Body of pancreas (tissue), 4 donors: ENCODE measurements at regions not wholly inside any gene's neighbourhood (a gene's known extent, or its start where the extent isn't known, plus 50 kb on each side); places are given as distances from the start of the nearest gene placed in this dataset.

Experiments
- ATAC-seq: fragments of 150-250 bp; one replicate; pipeline ENCODE4 v1.9.1; 2016
- DNase-seq, 4 donors: peaks; one replicate each; pipeline ENCODE4 v3.0.0-alpha.2; 2019
- H3K27ac ChIP-seq, 4 donors: fragments of 200-600 bp; sonication (generic); 1 replicate in 3 of 4; 2 replicates in 1 of 4; pipeline versions ENCODE4 v1.5.1 to v1.6.1; 2016 to 2019; ENCODE audit warnings: mild to moderate bottlenecking in 1 of 4, mixed read lengths in 1 of 4, moderate library complexity in 1 of 4
- H3K27me3 ChIP-seq, 2 donors: fragments of 200-600 bp; sonication (generic); one replicate each; pipeline ENCODE4 v1.6.0; 2016; ENCODE audit warnings: mild to moderate bottlenecking in 1 of 2
- H3K36me3 ChIP-seq, 2 donors: fragments of 200-600 bp; sonication (generic); replicated peaks in 1 of 2; 2 replicates each; pipeline ENCODE4 v1.5.1; 2016; ENCODE audit warnings: low read depth in 2 of 2; ENCODE audit not compliant: insufficient read depth in 1 of 2
- H3K4me1 ChIP-seq: fragments of 200-600 bp; sonication (generic); one replicate; pipeline ENCODE4 v1.6.0; 2016
- H3K4me3 ChIP-seq, 2 donors: fragments of 200-600 bp; sonication (generic); 1 replicate in 1 of 2; 2 replicates in 1 of 2; pipeline ENCODE4 v1.5.1; 2016 to 2019
- H3K9me3 ChIP-seq, 3 donors: fragments of 200-600 bp; sonication (generic); 1 replicate in 2 of 3; 2 replicates in 1 of 3; pipeline ENCODE4 v1.5.1; 2016
- CTCF ChIP-seq, 7 experiments: fragments of 450-650 bp in 4 of 7; fragments of 200-600 bp in 3 of 7; sonication (generic) in 3 of 7; IDR thresholded peaks; one replicate each; pipeline ENCODE4 v1.5.1; 2016 to 2019; ENCODE audit warnings: antibody characterized with exemption in 7 of 7
- POLR2A ChIP-seq, 3 donors: fragments of 450-650 bp; IDR thresholded peaks; one replicate each; pipeline ENCODE4 v1.6.1; 2016; ENCODE audit warnings: antibody characterized with exemption in 3 of 3, mild to moderate bottlenecking in 2 of 3
- WGBS, 2 donors: methylation state at CpG; one replicate each; pipeline ENCODE4 v1.1.5; 2017; 5-methylcytosine and 5-hydroxymethylcytosine counted together
- intact Hi-C: fragments of 100-400 bp; cut with DNase I; formaldehyde crosslinking; loops from one replicate; pipeline ENCODE4 v1.15.1; 2023

GRCh38 chr12:24027352-24027751 lies 77.9 kb upstream of the SOX5 start:
- WGBS, 2 donors: 48 to 52% methylated on average over 3 of the region's 3 CpGs
- intact Hi-C loops: no loop called here
- no peaks in the 10 kb centered on the region for H3K27me3 ChIP-seq
- ATAC-seq: no peak
- H3K27ac ChIP-seq: no peak overlapping the region
- H3K4me1 ChIP-seq: no peaks in the 10 kb centered on the region
- H3K36me3 ChIP-seq: no peaks in the 10 kb centered on the region
- H3K4me3 ChIP-seq: no peak overlapping the region
- DNase-seq: no peak
- TF ChIP-seq CTCF (IDR thresholded peaks at IDR 0.05) (no peak), POLR2A (IDR thresholded peaks at IDR 0.05) (no peak)
- H3K9me3 ChIP-seq: no peaks in the 10 kb centered on the region

- TF ChIP-seq CTCF (IDR thresholded peaks at IDR 0.05) (peak in 6 of 7 experiments; percentile 13 to 43 (median 38)), POLR2A (IDR thresholded peaks at IDR 0.05) (no peak)
- intact Hi-C loops: no loop called here
- Histone ChIP-seq H3K27ac (no peak overlapping the region), H3K27me3 (no peaks in the 10 kb centered on the region), H3K36me3 (no peaks in the 10 kb centered on the region), H3K4me3 (no peak overlapping the region), H3K4me1 (no peaks in the 10 kb centered on the region), H3K9me3 (no peaks in the 10 kb centered on the region)
- WGBS, 2 donors: 24 to 31% methylated on average over 3 of the region's 3 CpGs
- ATAC-seq: no peak
- no peak for DNase-seq
Observed at GRCh38 chr12:24025153-24025798, 75.8 kb upstream of the SOX5 start.

- Histone ChIP-seq H3K9me3 (no peaks in the 10 kb centered on the region), H3K27ac (no peak overlapping the region), H3K4me3 (no peak overlapping the region), H3K27me3 (no peaks in the 10 kb centered on the region), H3K4me1 (no peaks in the 10 kb centered on the region), H3K36me3 (no peaks in the 10 kb centered on the region)
- no peak for DNase-seq
- intact Hi-C loops: no loop called here
- no peak for TF ChIP-seq CTCF (IDR thresholded peaks at IDR 0.05)
- no peak for TF ChIP-seq POLR2A (IDR thresholded peaks at IDR 0.05)
- no peak for ATAC-seq
Observed at GRCh38 chr12:24023081-24023480, 73.6 kb upstream of the SOX5 start.

- Histone ChIP-seq H3K27ac (no peak overlapping the region), H3K4me1 (no peaks in the 10 kb centered on the region), H3K4me3 (no peak overlapping the region), H3K36me3 (no peaks in the 10 kb centered on the region), H3K9me3 (no peaks in the 10 kb centered on the region), H3K27me3 (no peaks in the 10 kb centered on the region)
- TF ChIP-seq POLR2A (IDR thresholded peaks at IDR 0.05): no peak
- TF ChIP-seq CTCF (IDR thresholded peaks at IDR 0.05): no peak
- no peak for ATAC-seq
- intact Hi-C loops: no loop called here
- 76 to 78% methylated on average over 4 of the region's 4 CpGs for WGBS, 2 donors
- DNase-seq: no peak
Observed at GRCh38 chr12:24021164-24021502, 71.7 kb upstream of the SOX5 start.

- DNase-seq (no peak), ATAC-seq (no peak)
- intact Hi-C loops: no loop called here
- Histone ChIP-seq H3K4me3 (no peak overlapping the region), H3K27me3 (no peaks in the 10 kb centered on the region), H3K4me1 (no peaks in the 10 kb centered on the region), H3K27ac (no peak overlapping the region), H3K9me3 (no peaks in the 10 kb centered on the region), H3K36me3 (no peaks in the 10 kb centered on the region)
- WGBS, 2 donors: 61 to 75% methylated on average over 11 of the region's 11 CpGs
- TF ChIP-seq POLR2A (IDR thresholded peaks at IDR 0.05) (no peak), CTCF (IDR thresholded peaks at IDR 0.05) (no peak)
Observed at GRCh38 chr12:24020397-24021163, 71.1 kb upstream of the SOX5 start.
